ENCODE measurements at regions not wholly inside any gene's neighbourhood (a gene's known extent, or its start where the extent isn't known, plus 50 kb on each side); places are given as distances from the start of the nearest gene placed in this dataset.
"Not testable (repeated sequence)": the region's sequence is repeated elsewhere in the genome, so short reads cannot be mapped to it uniquely, and the experiment has no call there.

DNA sequence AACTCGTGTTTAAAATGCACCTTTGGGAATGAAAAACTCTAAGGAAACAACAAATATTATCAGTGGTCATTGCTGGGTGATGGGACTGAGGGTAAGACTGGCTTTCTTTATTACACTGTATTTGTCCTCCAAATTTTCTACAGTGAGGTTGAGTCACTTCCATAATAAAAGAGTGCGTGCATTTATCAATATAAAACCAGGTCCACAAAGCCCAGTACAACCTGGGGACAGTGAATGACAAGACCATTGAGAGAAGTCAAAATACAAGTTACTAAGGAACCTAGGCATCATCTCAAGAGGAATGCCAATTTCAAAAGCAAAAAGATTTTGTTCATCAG lies 76.4 kb downstream of the MAGED4 start:
- no peak for DNase-seq (ENCODE audit: low read depth)

DNA sequence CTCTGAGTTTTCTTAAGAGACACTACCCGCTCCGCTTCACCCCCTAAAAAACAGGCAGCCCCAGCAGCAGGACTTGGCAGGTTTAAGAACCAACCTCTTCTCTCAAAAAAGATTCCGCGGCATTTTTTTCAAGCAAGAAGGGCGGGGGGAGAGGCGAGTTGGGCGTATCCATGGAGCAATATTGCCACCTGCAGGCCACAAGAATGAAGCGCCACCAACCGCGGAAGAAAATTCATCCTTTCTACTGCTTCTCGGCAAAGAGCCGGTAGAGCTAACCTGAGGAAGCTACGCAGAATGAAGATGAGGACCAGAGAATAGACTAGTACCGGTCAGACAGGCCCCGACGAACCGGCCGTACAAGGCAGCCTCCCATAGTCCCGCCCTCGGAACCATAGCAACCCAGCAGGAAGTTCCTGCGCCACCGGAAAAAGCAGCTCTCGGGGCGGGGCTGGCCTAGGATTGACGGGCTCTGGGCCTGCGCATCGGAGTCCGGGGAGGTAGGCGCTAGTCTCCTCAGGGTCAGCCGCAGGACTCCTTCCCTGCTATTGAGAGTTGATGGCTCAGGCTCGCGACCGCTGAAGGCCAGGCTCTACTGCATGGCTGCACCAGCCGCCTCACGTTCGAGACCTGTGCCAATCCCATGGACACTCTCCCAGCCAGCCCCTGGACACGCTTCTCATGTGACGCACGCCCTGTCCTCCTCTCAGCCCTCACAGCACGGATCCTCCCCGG lies 76.9 kb downstream of the MAGED4 start:
- peak; percentile 42 for DNase-seq (ENCODE audit: low read depth)

DNA sequence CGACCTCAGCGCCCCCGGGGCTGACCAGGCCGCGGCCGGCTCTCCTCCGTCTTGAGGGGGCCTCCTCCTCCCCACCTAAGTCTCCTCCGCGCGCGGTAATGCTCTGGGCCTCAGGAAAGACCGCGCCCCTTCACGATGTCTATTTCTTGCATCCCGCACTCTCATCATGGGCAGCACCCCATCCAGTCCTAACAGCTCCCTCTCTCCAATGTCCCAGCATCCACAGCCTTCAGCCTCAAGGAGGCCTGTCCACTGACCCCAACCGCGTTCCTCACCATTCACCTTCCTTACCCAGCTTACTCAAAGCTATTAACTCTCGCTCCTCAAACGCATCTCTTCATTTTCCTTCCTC lies 77.5 kb downstream of the MAGED4 start:
- DNase-seq (ENCODE audit: low read depth): no peak

DNA sequence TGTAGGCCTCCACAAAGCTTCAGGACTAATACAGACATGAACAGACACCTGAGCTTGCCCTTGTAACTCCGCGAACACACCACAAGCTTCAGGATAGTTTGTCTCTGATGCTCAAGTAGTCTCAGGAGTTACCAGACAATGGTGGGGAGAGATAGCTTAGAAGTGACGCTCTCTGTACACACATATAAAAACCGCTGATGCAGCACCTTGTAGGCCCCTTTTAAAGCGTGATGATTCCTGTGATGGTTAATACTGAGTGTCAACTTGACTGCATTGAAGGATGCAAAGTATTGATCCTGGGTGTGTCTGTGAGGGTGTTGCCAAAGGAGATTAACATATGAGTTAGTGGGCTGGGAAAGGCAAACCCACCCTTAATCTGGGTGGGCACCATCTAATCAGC lies 78.7 kb downstream of the MAGED4 start:
- no peak for DNase-seq (ENCODE audit: low read depth)

DNA sequence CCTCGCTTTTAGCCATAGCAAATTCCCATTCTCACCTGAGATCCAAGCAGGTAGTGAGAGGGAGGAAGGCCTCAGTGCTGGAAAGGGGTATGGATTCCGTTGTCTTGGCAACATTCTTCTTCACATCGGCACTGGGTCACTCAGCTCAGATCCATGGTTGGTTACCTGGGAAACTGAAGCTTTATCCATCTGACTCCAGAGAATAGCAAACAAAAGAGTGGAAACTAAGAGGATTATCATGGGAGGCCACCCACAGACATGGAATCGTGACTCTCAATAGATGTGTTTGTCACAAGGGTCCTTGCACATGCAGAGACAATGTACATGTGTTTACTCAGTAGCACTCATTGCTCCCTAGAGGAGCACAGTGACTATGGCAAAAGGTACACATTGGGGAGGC lies 81.0 kb downstream of the MAGED4 start:
- DNase-seq (ENCODE audit: low read depth): no peak

DNA sequence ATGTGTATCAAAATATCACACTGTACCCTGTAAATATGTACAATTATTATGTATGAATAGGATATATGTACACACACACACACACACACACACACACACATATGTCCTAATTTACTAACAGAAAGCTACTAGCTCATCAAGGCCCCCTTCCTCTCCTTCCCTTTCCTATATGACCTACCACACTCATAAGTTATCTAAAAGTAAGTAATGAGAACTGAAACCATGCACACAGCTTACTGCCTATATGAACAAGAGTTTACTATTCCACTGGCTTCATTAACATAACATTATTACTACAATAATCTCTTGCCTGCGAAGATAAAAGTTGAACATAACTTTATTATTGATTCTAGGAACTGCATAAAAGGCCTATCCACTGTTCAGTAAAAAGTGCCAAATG lies 83.8 kb downstream of the MAGED4 start:
- DNase-seq (ENCODE audit: low read depth): not testable (repeated sequence)

DNA sequence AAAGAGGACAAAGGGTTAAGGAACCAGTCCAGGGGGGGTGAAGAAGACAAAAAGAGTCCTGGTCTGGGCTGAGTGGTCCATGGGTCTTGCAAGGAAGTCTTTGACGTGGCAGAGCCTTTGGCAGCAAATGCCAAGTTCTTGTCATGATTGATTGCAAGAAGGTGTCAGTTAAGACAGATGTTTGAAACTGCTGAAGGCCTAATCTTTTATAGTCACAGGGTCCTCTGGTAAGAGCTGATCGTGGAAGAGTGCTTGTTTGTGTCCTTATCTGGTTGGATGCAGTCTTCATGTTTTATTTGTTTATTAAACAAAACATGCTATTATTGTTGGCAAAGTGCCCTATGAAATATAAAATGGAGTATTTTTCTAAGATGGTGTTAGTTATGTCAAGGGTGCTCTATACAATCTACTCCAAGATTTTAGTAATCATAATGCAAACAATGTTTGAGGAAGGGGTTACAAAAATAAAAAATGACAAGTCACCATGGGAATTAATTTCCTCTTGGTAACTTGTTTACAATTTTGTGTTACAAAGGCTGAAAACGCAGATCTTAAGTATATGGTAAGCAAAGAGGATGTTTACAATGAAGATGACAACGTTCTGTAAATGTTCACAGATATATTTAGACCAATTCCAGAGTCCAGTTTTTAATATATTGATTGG lies 85.9 kb downstream of the MAGED4 start:
- DNase-seq (ENCODE audit: low read depth): no peak

DNA sequence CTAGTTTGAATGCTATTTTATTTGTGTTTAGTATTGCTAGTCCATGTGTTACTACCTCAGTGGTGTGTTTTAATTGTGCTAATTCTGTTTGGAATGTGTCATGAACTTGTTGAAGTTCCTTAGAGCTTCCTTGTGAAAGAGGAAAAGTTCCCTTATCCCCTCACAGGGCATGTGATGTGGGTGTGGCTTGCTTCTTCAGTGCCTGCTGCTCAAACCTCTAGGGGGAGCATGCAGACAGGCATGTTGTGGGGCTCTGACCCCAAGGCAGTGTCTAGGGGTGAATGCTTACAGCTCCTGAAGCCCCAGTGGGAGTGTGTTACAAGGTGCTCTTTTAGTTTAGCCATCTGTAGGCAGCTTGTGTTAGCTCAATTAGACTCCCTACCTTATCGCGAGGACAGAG lies 86.5 kb downstream of the MAGED4 start:
- DNase-seq (ENCODE audit: low read depth): no peak

DNA sequence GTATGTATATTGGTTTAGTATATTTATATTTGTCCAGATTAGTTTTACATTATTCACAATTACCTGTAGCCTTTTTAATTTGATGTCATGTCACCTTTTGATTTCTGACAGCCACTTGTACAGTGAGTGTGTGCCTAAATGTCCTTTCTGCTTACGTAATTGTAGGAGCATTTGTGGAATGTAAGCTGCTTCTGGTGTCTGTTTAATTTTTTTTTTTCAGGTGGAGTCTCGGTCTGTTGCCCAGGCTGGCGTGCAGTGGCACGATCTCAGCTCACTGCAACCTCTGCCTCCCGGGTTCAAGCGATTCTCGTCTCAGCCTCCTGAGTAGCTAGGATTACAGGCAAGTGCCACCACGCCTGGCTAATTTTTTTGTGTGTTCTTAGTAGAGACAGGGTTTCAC lies 91.2 kb upstream of the XAGE2 start:
- DNase-seq (ENCODE audit: low read depth): no peak

DNA sequence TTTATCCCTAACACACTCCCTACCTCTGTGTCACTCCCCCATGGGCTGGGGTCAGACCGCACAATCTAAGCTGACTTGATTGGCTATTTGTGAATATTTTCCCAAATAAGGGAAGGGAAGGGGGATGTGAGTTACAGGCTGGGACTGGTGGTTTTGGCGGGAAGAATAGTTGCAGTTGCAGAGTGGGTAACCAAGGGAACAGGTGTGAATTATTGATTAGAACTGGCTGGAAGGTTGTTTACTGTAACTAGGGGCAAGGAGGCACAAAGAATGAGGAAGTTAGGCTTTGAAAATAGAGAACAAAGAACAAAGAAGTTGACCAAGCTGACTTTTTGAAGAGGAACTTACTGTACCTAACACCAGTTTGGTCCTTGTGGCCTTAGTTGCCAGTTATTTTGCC lies 88.0 kb upstream of the XAGE2 start:
- DNase-seq (ENCODE audit: low read depth): no peak

DNA sequence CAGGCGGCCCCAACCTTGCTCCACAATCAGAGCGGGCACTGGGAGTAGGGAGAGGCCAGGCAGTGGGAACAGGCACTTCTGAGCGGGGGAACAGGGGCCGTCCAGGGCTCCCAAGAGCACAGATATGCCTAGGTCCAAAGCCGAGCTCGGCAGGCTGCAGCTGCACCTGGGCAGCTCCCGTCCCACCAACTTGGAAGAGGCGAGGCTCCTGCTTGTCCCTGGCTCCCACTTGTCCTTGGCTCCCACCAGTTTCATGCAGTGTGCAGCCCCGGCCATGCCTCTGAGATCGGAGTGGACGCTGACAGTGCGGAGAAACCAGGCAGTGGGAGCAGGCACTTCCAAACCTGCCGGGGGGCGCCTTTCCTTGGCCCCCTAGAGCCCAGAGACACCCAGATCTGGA lies 84.0 kb upstream of the XAGE2 start:
- no peak for DNase-seq (ENCODE audit: low read depth)

DNA sequence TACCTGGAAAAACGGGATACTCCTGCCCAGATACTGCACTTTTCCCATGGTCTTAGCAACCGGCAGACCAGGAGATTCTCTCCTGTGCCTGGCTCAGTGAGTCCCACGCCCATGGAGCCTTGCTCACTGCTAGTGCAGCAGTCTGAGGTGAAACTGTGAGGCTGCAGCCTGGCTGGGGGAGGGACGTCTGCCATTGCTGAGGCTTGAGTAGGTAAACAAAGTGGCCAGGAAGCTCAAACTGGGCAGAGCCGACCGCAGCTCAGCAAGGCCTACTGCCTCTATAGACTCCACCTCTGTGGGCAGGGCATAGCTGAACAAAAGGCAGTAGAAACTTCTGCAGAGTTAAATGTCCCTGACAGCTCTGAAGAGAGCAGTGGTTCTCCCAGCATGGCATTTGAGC lies 69.9 kb upstream of the XAGE2 start:
- DNase-seq (ENCODE audit: low read depth): not testable (repeated sequence)

DNA sequence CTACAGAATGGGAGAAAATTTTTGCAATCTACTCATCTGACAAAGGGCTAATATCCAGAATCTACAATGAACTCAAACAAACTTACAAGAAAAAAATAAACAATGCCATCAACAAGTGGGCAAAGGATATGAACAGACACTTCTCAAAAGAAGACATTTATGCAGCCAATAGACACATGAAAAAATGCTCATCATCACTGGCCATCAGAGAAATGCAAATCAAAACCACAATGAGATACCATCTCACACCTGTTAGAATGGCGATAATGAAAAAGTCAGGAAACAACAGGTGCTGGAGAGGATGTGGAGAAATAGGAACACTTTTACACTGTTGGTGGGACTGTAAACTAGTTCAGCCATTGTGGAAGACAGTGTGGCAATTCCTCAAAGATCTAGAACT lies 60.3 kb upstream of the XAGE2 start:
- DNase-seq (ENCODE audit: low read depth): not testable (repeated sequence)
